ENCODE measurements at regions not wholly inside any gene's neighbourhood (a gene's known extent, or its start where the extent isn't known, plus 50 kb on each side); places are given as distances from the start of the nearest gene placed in this dataset.
A peak's percentile ranks its signal among the peaks of the same experiment; 100 is the strongest.

DNA sequence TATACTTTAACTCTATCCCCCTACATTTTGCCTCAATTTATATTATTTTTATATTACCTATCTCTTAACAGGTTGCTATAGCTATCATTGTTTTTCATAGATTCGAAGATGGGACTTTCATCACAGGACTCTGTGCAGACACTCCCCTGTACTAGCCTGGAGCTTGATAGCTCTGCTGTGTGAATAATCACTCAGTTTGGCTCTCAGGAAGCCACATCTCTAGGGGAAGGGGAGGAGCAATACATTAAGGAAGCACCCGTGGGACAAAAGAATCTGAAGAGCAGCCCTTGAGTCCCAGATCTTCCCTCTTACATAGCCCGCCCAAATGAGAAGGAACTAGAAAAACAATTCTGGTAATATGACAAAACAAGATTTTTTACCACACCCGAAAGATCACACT, 114.3 kb upstream of the FXR1 start:
- no TSS peak for BruUV-seq (replicated peaks)
- CTCF ChIA-PET (ENCODE audit: unreplicated experiment), result no interaction called here

DNA sequence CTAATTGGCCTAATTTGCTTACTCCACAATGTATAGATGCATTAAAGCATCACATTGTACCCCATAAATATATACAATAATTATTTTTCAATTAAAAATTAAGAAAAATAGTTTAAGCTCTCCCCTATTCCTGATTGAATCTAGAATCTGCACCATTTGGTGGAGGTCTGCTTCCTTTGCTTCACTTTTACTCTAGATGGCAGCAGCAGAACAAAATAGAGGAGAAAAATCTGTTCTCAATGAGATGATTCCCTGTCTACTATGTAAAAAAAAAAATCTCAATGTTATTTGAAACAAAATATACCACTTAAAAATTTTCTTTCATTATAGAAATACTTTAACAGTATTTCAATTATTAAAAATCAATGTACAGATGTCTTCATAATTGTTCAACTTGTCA, 109.6 kb upstream of the FXR1 start:
- no peak overlapping the region for H3K27ac ChIP-seq (ENCODE audit: low read depth, low read length, poor library complexity, severe bottlenecking)
- no peaks in the 10 kb centered on the region for H3K36me3 ChIP-seq (ENCODE audit: insufficient read depth, low read length)
- H3K9me2 ChIP-seq (ENCODE audit: insufficient read depth, low read length), result no peaks in the 10 kb centered on the region
- no peaks in the 10 kb centered on the region for H3K79me2 ChIP-seq (ENCODE audit: insufficient read depth, low read depth, low read length)
- no peaks in the 10 kb centered on the region for H3K4me1 ChIP-seq (ENCODE audit: insufficient read depth, low read length, poor library complexity, severe bottlenecking)
- BruUV-seq (replicated peaks), result no TSS peak
- peak; percentile 76 for TF ChIP-seq CTCF (conservative IDR thresholded peaks at IDR 0.05; ENCODE audit: low read length)
- TF ChIP-seq EZH2phosphoT487 (IDR thresholded peaks at IDR 0.05; ENCODE audit: borderline replicate concordance, low read depth, low read length), result no peak
- no peak overlapping the region for H3K4me2 ChIP-seq (ENCODE audit: low read length)
- no peak overlapping the region for H2AFZ ChIP-seq (ENCODE audit: low read length)
- H3K9me3 ChIP-seq (ENCODE audit: low read length), result no peaks in the 10 kb centered on the region
- H3K4me3 ChIP-seq (ENCODE audit: low read depth, low read length, poor library complexity, severe bottlenecking), result no peak overlapping the region
- H4K20me1 ChIP-seq (ENCODE audit: insufficient read depth, low read length), result no peaks in the 10 kb centered on the region
- intact Hi-C loops (cut with micrococcal nuclease; ENCODE audit: unreplicated experiment), result loop anchor here (10.0 kb wide), 1 partner anchor 212 kb away; no protein-coding TSS in a partner anchor
- ChIA-PET CTCF (ENCODE audit: unreplicated experiment) (no interaction called here), POLR2A (no interaction called here)
- DNase-seq (ENCODE audit: low spot score), result peak; percentile 22

More for the DNA sequence above, 114.3 kb upstream of the FXR1 start:
- Histone ChIP-seq H3K9me3 (ENCODE audit: low read length) (no peaks in the 10 kb centered on the region), H4K20me1 (ENCODE audit: insufficient read depth, low read length) (no peaks in the 10 kb centered on the region), H3K9me2 (ENCODE audit: insufficient read depth, low read length) (no peaks in the 10 kb centered on the region), H3K4me3 (ENCODE audit: low read depth, low read length, poor library complexity, severe bottlenecking) (no peak overlapping the region), H3K4me2 (ENCODE audit: low read length) (no peak overlapping the region), H3K36me3 (ENCODE audit: insufficient read depth, low read length) (no peaks in the 10 kb centered on the region), H3K27ac (ENCODE audit: low read depth, low read length, poor library complexity, severe bottlenecking) (no peak overlapping the region), H2AFZ (ENCODE audit: low read length) (no peak overlapping the region), H3K79me2 (ENCODE audit: insufficient read depth, low read depth, low read length) (no peaks in the 10 kb centered on the region), H3K4me1 (ENCODE audit: insufficient read depth, low read length, poor library complexity, severe bottlenecking) (no peaks in the 10 kb centered on the region)
- intact Hi-C loops (cut with micrococcal nuclease; ENCODE audit: unreplicated experiment), result no loop called here
- no peak for DNase-seq (ENCODE audit: low spot score)
- TF ChIP-seq CTCF (conservative IDR thresholded peaks at IDR 0.05; ENCODE audit: low read length), result no peak
- no peak for TF ChIP-seq EZH2phosphoT487 (IDR thresholded peaks at IDR 0.05; ENCODE audit: borderline replicate concordance, low read depth, low read length)
- POLR2A ChIA-PET, result interaction anchor here (0.6 to 0.7 kb wide), 2 partner anchors 263 to 444 kb away, joined by 3 to 4 read pairs; no protein-coding TSS in a partner anchor

- H3K36me3 ChIP-seq (ENCODE audit: insufficient read depth, low read length), result no peaks in the 10 kb centered on the region
- DNase-seq (ENCODE audit: low spot score), result no peak
- no peaks in the 10 kb centered on the region for H4K20me1 ChIP-seq (ENCODE audit: insufficient read depth, low read length)
- H3K9me2 ChIP-seq (ENCODE audit: insufficient read depth, low read length), result no peaks in the 10 kb centered on the region
- H3K4me3 ChIP-seq (ENCODE audit: low read depth, low read length, poor library complexity, severe bottlenecking), result no peak overlapping the region
- TF ChIP-seq CTCF (conservative IDR thresholded peaks at IDR 0.05; ENCODE audit: low read length) (no peak), EZH2phosphoT487 (IDR thresholded peaks at IDR 0.05; ENCODE audit: borderline replicate concordance, low read depth, low read length) (no peak)
- H2AFZ ChIP-seq (ENCODE audit: low read length), result no peak overlapping the region
- no peak overlapping the region for H3K27ac ChIP-seq (ENCODE audit: low read depth, low read length, poor library complexity, severe bottlenecking)
- POLR2A ChIA-PET, result no interaction called here
- CTCF ChIA-PET (ENCODE audit: unreplicated experiment), result no interaction called here
- no peaks in the 10 kb centered on the region for H3K9me3 ChIP-seq (ENCODE audit: low read length)
- no peak overlapping the region for H3K4me2 ChIP-seq (ENCODE audit: low read length)
- H3K4me1 ChIP-seq (ENCODE audit: insufficient read depth, low read length, poor library complexity, severe bottlenecking), result no peaks in the 10 kb centered on the region
- intact Hi-C loops (cut with micrococcal nuclease; ENCODE audit: unreplicated experiment), result loop anchor here (2.0 to 10.0 kb wide), 2 partner anchors 210 to 474 kb away; no protein-coding TSS in a partner anchor
- BruUV-seq (replicated peaks), result no TSS peak
- H3K79me2 ChIP-seq (ENCODE audit: insufficient read depth, low read depth, low read length), result no peaks in the 10 kb centered on the region
These were observed 107.6 kb upstream of the FXR1 start for GRCh38 chr3:180804916-180805315.
